Ovary (tissue), 7 donors: ENCODE measurements at regions not wholly inside any gene's neighbourhood (a gene's known extent, or its start where the extent isn't known, plus 50 kb on each side); places are given as distances from the start of the nearest gene placed in this dataset.
A peak's percentile ranks its signal among the peaks of the same experiment; 100 is the strongest.

Source experiments
- DNase-seq, 5 donors: peaks; one replicate each; pipeline ENCODE4 v3.0.0-alpha.2; 2019 to 2020
- H3K27ac ChIP-seq, 2 donors: fragments of 200-600 bp; one replicate each; pipeline versions ENCODE4 v1.5.1 to v1.8.0; 2019 to 2022
- H3K27me3 ChIP-seq: fragments of 200-600 bp; one replicate; pipeline ENCODE4 v1.8.0; 2022
- H3K36me3 ChIP-seq: fragments of 200-600 bp; sonication (generic); one replicate; pipeline ENCODE4 v1.5.1; 2019
- H3K4me1 ChIP-seq: one replicate; pipeline ENCODE4 v1.8.1; 2013; ENCODE audit warnings: mild to moderate bottlenecking, moderate library complexity; ENCODE audit not compliant: insufficient read depth
- H3K4me3 ChIP-seq: fragments of 200-600 bp; sonication (generic); one replicate; pipeline ENCODE4 v1.5.1; 2017
- H3K9me3 ChIP-seq, 2 donors: fragments of 200-600 bp in 1 of 2; sonication (generic) in 1 of 2; one replicate each; pipeline versions ENCODE4 v1.5.1 to v1.8.1; 2013 to 2019; ENCODE audit warnings: mild to moderate bottlenecking in 1 of 2, moderate library complexity in 1 of 2
- CTCF ChIP-seq, 3 donors: fragments of 450-650 bp in 2 of 3; fragments of 200-600 bp in 1 of 3; IDR thresholded peaks; one replicate each; pipeline versions ENCODE4 v1.5.1 to v1.8.0; 2016 to 2022; ENCODE audit warnings: antibody characterized with exemption in 3 of 3, mild to moderate bottlenecking in 1 of 3
- EP300 ChIP-seq: sonication (generic); formaldehyde crosslinking; IDR thresholded peaks from one replicate; pipeline ENCODE4 v1.6.1; 2017; ENCODE audit warnings: antibody characterized with exemption
- POLR2A ChIP-seq: fragments of 450-650 bp; IDR thresholded peaks from one replicate; pipeline ENCODE4 v1.6.1; 2017; ENCODE audit warnings: antibody characterized with exemption, mild to moderate bottlenecking, moderate library complexity
- WGBS, 3 donors: extraction: QIAGEN DNeasy Blood & Tissue Kit in 1 of 3; methylation state at CpG; one replicate each; pipeline versions ENCODE4 v1.1.5 to v1.1.7; 2013 to 2017; 5-methylcytosine and 5-hydroxymethylcytosine counted together
- intact Hi-C, 4 donors: fragments of 100-400 bp; cut with DNase I; formaldehyde crosslinking; loops; one replicate each; pipeline versions ENCODE4 v1.11.0 to v1.15.1; 2022 to 2023
- donor health status: DM: no; HTN: no; CAD: no; lungs with moderate emphysema.
- donor health status: DM: no; HTN: no; CAD: no.
- donor health status: Bipolar disorder and iron deficiency.
- donor health status: DM: no; HTN: no; CAD: no.
- donor health status: DM: yes; HTN: yes; CAD: no.

- Histone ChIP-seq H3K9me3 (no peaks in the 10 kb centered on the region), H3K4me3 (no peak overlapping the region), H3K4me1 (no peaks in the 10 kb centered on the region), H3K27ac (no peak overlapping the region), H3K27me3 (no peaks in the 10 kb centered on the region), H3K36me3 (no peaks in the 10 kb centered on the region)
- DNase-seq, result no peak
- no peak for TF ChIP-seq POLR2A
- TF ChIP-seq EP300, result no peak
- no peak for TF ChIP-seq CTCF (IDR thresholded peaks at IDR 0.05)
- 63 to 72% (median 72%) methylated on average over 3 of the region's 3 CpGs for whole genome bisulfite sequencing, 3 donors
- intact Hi-C loops, result no loop called here
Observed at GRCh38 chrX:69094977-69095669, 70.1 kb downstream of the PJA1 start.

- 54 to 62% (median 56%) methylated on average over 19 of the region's 19 CpGs for WGBS, 3 donors
- no peak overlapping the region for H3K4me3 ChIP-seq
- H3K9me3 ChIP-seq, result no peaks in the 10 kb centered on the region
- H3K4me1 ChIP-seq, result no peaks in the 10 kb centered on the region
- TF ChIP-seq POLR2A (no peak), CTCF (IDR thresholded peaks at IDR 0.05) (peak in 1 of 3 donors; percentile 15)
- intact Hi-C loops, result no loop called here
- H3K36me3 ChIP-seq, result no peaks in the 10 kb centered on the region
- no peaks in the 10 kb centered on the region for H3K27me3 ChIP-seq
- peak in 2 of 5 donors; percentile 31 to 59 for DNase-seq
- no peak overlapping the region for H3K27ac ChIP-seq
Observed at GRCh38 chrX:69093960-69094871, 71.0 kb downstream of the PJA1 start.

DNA sequence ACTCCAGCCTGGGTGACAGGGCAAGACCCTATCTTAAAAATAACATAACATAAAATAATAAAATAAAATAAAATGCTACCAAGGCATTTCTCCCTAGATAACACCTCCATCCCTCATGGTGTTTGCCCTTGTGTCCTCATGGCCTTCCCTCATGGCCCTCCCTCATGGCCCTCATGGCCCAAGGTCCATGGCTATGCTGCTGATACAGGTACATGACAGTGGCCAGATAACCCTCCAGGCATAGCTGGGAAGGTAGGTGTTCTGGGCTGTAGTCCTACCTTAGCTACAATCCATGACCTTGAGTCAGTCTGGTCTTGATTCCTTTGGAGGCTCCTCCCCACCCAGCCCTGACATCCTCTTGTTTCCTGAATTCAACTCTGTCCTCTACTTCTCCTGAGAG is 75.2 kb downstream of the PJA1 start:
- no peak for DNase-seq
- TF ChIP-seq EP300 (no peak), POLR2A (no peak), CTCF (IDR thresholded peaks at IDR 0.05) (no peak)
- no peaks in the 10 kb centered on the region for H3K9me3 ChIP-seq
- no peaks in the 10 kb centered on the region for H3K4me1 ChIP-seq
- intact Hi-C loops, result no loop called here
- no peak overlapping the region for H3K27ac ChIP-seq
- H3K36me3 ChIP-seq, result no peaks in the 10 kb centered on the region
- H3K27me3 ChIP-seq, result no peaks in the 10 kb centered on the region
- H3K4me3 ChIP-seq, result no peak overlapping the region

DNA sequence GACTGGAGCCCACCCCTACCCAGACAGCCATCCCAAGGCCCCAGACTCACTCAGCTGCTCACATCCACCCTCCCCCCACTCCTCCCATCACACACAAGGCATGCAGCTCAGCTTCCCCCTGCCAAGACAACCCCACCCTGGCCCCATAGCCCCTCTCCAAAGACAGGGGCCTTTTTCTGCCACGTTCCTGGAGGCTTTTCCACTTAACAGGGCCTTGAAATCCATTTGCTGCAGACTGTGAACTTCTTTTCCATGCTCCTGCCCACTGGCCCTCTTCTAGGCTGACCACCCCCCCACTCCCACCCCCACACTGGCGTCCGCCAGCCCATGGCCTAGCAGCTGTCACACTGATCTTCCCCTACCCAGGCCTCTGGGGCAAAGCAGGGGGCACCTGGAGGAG is 76.0 kb downstream of the PJA1 start:
- H3K27me3 ChIP-seq, result no peaks in the 10 kb centered on the region
- no peak for DNase-seq

More for the DNA sequence above, 76.0 kb downstream of the PJA1 start:
- no peaks in the 10 kb centered on the region for H3K4me1 ChIP-seq
- no peak overlapping the region for H3K4me3 ChIP-seq
- no peaks in the 10 kb centered on the region for H3K36me3 ChIP-seq
- no peaks in the 10 kb centered on the region for H3K9me3 ChIP-seq
- intact Hi-C loops, result no loop called here
- H3K27ac ChIP-seq, result no peak overlapping the region
- TF ChIP-seq POLR2A (no peak), CTCF (IDR thresholded peaks at IDR 0.05) (no peak), EP300 (no peak)
- 62 to 66% (median 65%) methylated on average over 3 of the region's 3 CpGs for WGBS, 3 donors
